OCI-LY1 (cell line): ENCODE measurements at regions not wholly inside any gene's neighbourhood (a gene's known extent, or its start where the extent isn't known, plus 50 kb on each side); places are given as distances from the start of the nearest gene placed in this dataset.

ENCODE experiments used
- EZH2 ChIP-seq: fragments of 200-600 bp; sonication (generic), shearing (Covaris generic); IDR thresholded peaks from 2 replicates; pipeline ENCODE4 v1.8.0; 2017; ENCODE audit warnings: borderline replicate concordance, mixed run types, mild to moderate bottlenecking, antibody characterized with exemption, low read length, moderate library complexity, mixed read lengths
- TF ChIP-seq, protein P1 (sequence below): fragments of 200-600 bp; sonication (generic), shearing (Covaris generic); IDR thresholded peaks from 2 replicates; pipeline ENCODE4 v1.5.1; 2017; ENCODE audit warnings: mild to moderate bottlenecking, antibody characterized with exemption, low read length, moderate library complexity, mixed read lengths

DNA sequence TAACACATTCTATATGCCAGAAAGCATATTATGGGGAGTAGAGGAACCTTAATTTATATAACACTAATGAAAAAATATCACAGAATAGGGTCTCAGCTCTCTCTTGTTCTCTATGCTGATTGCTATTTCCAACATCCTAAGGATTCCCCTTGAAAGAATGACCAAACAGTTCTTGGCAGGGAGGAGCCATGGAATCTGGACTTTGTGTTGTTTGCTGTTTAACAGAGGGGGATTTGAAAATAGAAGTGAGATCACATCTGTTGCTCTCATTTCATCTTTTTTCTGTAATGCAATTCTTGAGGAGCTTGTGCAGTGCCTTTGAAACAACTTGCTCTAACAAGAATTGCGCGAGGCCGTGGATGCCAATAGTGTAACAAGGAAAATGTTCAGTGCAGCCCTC is 755.3 kb downstream of the TLE1 start:
- TF ChIP-seq, protein P1, sequence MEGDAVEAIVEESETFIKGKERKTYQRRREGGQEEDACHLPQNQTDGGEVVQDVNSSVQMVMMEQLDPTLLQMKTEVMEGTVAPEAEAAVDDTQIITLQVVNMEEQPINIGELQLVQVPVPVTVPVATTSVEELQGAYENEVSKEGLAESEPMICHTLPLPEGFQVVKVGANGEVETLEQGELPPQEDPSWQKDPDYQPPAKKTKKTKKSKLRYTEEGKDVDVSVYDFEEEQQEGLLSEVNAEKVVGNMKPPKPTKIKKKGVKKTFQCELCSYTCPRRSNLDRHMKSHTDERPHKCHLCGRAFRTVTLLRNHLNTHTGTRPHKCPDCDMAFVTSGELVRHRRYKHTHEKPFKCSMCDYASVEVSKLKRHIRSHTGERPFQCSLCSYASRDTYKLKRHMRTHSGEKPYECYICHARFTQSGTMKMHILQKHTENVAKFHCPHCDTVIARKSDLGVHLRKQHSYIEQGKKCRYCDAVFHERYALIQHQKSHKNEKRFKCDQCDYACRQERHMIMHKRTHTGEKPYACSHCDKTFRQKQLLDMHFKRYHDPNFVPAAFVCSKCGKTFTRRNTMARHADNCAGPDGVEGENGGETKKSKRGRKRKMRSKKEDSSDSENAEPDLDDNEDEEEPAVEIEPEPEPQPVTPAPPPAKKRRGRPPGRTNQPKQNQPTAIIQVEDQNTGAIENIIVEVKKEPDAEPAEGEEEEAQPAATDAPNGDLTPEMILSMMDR: no peak
- no peak for TF ChIP-seq EZH2
